Activated CD4-positive, alpha-beta T cell treated with anti-CD3 and anti-CD28 coated beads, Interleukin-2, amount 50 U/mL, for 24 hours (primary cell): ENCODE measurements at regions not wholly inside any gene's neighbourhood (a gene's known extent, or its start where the extent isn't known, plus 50 kb on each side); places are given as distances from the start of the nearest gene placed in this dataset.

Source experiments
- DNase-seq, 2 donors: peaks; one replicate each; pipeline ENCODE4 v3.0.0-alpha.2; 2020; ENCODE audit warnings: low read depth in 1 of 2, low spot score in 1 of 2

- no peak for DNase-seq
These were observed 264.0 kb downstream of the MREG start for GRCh38 chr2:215749092-215749957.

GRCh38 chr2:215748446-215748845 lies 264.9 kb downstream of the MREG start:
- DNase-seq: no peak

DNA sequence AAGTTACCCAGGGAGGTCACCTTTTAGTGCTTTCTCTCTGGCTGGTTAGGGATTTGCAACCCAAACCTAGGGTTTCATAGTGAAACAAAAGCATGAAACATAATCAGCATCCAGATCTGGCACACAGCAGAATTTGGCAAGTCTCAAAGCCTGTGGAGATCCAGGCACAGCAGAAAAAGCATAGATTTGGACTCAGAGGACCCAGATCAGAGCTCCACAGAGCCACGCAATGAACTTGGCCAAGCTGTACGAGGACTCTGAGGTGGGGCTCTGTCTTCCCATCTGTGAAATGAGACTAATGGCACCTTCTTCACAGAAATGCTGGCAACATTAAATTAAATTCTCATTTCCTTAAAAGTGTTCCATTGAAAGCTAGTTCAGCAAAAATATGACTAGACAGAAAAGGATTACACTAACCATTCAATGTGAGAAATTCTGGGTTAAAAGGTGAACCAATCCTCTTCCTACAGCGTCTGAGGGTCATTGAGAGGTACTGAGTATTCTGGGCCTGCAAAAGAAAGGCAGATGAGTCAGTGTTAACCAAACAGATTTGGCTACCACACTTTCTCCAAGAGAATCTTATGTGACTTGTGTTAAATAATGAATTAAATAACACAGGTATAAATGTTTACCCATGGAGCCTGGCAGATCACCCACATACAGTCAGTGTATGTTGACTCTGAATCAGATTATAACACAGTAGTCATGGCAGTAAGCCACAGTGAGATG lies 266.3 kb downstream of the MREG start:
- no peak for DNase-seq

DNA sequence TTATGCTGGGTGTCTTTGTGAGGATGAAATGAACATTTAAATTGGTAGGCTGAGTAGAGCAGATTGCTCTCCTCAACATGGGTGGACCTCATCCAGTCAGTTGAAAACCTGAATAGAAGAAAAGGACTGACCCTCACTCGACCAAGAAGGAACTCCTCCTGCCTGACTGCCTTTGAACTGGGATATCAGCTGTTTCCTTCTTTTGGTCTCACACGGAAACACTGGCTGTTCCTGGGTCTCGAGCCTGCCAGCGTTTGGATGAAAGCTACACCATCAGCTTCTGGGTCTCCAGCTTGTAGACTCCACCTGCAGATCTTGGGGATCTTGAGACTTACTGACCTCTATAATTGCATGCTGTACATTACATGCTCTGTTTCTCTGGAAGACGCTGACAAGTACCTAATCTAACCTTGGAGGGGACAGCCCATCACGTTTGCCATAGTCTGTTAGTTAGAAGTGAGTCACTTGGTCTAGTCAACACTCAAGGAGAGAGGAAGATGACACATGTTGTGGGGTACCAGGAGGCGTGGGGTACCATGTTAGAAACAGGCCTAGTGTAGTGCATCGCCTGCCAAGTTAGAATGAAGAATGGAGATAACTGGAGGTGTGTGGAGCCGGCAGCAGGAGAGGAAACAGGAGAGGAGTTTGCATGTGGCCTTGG lies 267.0 kb downstream of the MREG start:
- no peak for DNase-seq

DNA sequence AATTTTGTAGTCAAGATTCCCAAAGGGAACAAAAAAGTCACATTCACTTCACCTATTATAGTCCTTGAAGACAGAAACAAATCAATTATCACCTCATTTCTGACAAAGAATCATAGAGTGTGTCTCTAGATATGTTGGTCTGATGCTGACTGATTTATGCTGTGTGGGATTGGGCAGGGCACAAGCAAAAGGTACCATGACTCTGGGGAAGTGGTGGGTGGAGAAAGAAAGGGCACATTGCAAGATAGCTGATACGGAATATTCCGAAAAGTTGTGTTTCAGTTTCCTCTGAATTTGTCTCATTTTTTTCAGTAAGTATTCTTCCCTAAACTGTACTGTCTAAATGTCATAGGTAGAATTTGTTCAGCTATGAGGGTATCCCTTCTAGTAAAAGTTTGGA lies 268.0 kb downstream of the MREG start:
- DNase-seq: no peak

GRCh38 chr2:215744514-215744913 lies 268.8 kb downstream of the MREG start:
- DNase-seq: no peak

DNA sequence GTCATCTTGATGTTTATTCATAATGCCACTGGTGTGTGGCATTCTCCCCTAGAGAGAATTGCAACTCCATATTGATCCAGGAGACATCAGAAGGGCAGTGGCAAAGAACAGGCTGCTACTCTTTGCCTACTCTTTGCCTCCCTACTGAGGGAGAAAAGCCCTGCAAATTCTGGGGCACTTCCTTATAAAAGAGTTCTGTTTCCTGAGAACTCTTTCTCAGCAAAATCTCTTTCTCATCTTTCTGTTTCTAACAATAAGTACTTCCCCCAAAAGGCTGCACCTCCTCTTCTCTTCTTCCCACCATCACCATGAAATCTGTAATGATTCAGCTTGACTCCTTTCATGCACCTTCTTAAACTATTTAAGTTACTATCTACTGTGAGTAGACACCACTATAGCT lies 270.3 kb downstream of the MREG start:
- no peak for DNase-seq

DNA sequence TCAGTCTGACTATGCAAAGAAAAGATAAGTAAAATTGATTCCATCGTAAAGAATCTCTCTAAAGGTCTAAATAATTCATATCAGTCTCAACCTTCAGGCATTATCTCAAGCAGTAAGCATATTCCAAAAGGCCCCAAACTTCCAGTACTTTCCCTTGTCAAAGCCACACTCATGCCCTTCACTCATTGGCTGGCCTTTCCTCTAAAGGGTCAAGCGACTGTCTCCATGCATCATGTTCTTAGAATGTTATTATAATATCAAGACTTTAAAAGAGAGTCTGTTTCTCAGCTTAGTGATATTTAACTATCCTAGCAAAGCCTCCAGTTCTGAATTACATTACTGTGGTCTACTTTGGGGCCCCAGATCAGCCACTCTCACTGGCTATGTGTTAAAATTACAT lies 271.3 kb downstream of the MREG start:
- no peak for DNase-seq

- DNase-seq: no peak
These were observed 273.3 kb downstream of the MREG start for GRCh38 chr2:215740071-215740470.

DNA sequence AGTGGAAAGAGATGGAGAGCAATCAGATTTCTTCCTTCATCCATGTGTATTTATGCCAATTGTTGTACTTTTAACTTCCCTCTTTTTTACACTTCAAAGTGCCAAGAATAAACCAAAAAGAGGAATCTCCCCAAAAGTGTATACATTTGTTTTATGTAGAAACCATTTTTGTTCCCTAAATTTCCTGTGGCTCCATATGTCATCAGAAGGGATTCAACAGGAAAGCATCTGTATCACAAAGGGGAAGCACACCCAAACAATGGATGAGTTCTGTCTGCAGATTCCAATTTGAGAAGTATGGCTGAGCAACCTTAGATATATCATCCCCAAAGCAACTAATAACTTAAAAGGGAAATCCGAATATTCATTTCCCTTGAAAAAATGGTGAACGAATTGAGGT lies 275.0 kb downstream of the MREG start:
- DNase-seq: no peak

GRCh38 chr2:215737477-215737876 lies 275.9 kb downstream of the MREG start:
- no peak for DNase-seq

DNA sequence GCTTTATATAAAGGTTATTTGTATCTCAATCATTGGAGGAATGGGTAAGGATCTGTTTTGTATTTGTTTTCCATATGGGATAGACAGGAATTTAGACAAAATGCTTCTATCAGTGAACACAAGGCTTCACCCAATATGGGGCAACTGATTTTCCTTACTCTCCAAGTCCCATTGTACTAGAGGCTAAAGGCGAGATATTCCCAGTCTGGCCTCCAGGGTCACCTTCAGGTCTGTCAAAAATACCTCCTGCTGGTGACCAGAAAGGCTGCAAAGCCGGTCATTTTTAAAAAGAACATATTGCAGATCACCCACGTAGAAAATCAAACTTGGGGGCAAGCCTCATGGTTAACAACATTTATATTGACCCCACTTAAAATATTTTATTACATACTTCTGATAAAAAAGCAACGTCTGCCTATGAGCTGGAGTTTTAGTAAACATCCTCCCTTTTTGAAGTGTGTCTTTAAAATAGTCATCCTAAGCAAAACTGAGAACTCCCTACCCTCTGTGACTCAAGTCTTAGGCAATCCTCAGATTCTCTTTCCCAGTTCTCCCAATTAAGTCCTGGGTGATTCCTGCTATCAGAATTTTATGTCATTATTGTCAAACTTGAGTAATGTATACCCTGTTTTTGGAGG lies 276.6 kb downstream of the MREG start:
- no peak for DNase-seq

DNA sequence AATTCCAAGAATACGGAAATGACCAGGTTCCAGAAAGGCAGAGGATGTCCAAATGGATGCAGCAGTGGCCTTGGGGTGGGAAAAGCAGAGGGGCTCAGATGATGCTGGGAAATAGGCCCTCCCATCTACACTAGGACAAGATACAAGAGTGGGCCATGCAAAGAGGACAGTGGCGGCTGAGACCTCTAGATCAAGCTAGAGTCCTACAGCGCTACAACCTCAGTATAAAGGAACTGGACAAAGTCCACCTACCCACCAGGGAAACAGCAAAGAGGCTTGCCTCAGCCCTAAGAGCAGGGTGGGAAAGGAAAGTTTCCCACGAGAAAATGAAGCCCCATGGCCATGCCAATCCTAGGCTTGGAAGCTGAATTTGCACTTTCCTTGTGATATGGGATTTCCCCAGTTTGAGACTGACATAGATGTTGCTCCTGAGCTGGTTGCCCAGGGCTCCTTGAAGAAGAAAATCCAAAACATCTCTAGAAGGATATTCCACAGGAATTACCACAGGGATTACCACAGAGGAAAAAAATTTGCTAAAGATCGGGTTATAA lies 282.2 kb downstream of the MREG start:
- no peak for DNase-seq

DNA sequence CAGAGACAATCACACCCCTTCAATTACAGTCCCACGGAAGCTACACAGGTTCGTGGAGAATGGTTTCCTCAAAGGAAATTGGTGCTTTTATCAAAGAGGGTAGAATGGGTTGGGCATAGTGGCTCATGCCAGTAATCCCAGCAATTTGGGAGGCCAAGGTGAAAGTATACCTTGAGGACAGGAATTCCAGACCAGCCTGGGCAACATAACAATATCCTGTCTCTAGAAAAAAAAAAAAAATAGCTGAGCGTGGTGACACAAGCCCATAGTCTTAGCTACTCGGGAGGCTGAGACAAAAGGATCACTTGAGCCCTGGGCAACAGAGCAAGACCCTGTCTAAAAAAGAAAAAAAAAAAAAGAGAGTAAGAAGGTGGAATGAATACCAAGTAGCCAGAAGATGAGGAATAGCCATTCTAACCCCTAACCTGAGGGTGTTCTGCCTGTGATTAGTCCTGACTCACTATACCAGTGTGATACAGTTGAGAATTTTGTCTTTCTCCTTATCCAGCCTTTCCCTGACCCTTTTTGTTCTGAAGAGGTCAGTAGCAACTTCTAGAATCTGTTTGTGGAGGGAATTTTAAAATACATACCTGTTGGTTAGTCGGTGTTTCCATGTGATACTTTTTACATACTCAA lies 283.2 kb downstream of the MREG start:
- DNase-seq: no peak

DNA sequence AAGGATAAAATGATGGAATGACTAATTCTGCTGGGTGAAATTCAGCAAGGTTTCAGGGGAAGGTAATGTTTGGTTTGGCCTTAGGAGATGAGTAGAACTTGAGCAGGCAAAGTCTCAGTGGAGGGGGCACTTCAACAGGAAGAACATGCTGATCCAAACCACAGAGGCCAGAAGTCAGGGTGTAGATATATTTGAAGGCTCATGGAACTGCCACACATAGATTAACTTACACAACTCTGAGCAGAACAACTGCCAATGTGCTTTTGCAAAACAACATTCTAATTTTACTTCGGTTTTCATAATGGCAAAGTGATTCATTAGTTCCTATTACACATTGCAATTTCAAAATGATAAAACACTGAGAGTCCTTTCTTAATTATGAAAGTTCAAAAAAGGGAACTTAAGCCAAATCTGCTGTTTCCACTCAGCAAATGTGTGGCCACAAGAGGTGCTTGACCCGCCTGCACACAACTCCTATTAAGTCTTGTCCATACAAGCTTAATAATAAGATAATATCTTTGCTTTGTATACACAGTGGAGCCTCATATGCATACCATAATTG lies 284.8 kb downstream of the MREG start:
- no peak for DNase-seq

GRCh38 chr2:215727507-215728503 lies 285.5 kb downstream of the MREG start:
- DNase-seq: no peak

- DNase-seq: no peak
These were observed 287.3 kb downstream of the MREG start for GRCh38 chr2:215726070-215726469.

- no peak for DNase-seq
These were observed 288.3 kb upstream of the FN1 start for GRCh38 chr2:215724146-215724545.

GRCh38 chr2:215723631-215724011 lies 287.8 kb upstream of the FN1 start:
- no peak for DNase-seq
